A549 (cell line): ENCODE measurements at regions not wholly inside any gene's neighbourhood (a gene's known extent, or its start where the extent isn't known, plus 50 kb on each side); places are given as distances from the start of the nearest gene placed in this dataset.

Experiments
- CEBPB ChIP-seq, 2 experiments: fragments of >200 bp in 1 of 2; sonication (Bioruptor Twin) in 1 of 2; formaldehyde crosslinking in 1 of 2; IDR thresholded peaks; 2 replicates each; pipeline ENCODE4 v1.6.1; 2012 to 2016
- CHD4 ChIP-seq: fragments of 200-600 bp; sonication (generic); IDR thresholded peaks from 2 replicates; pipeline ENCODE4 v1.6.1; 2016; ENCODE audit warnings: antibody characterized with exemption, mild to moderate bottlenecking, borderline replicate concordance
- CTCF ChIP-seq: fragments of >200 bp; sonication (Bioruptor Twin); formaldehyde crosslinking; IDR thresholded peaks from 3 replicates; pipeline ENCODE4 v1.5.1; 2016
- ELK1 ChIP-seq: fragments of 150-350 bp; IDR thresholded peaks from 2 replicates; pipeline ENCODE4 v1.6.1; 2014; ENCODE audit warnings: low read depth, mild to moderate bottlenecking, low read length
- ESRRA ChIP-seq: fragments of 150-350 bp; IDR thresholded peaks from 2 replicates; pipeline ENCODE4 v1.6.1; 2014; ENCODE audit warnings: mild to moderate bottlenecking, low read length, borderline replicate concordance
- GATA3 ChIP-seq: IDR thresholded peaks from 2 replicates; pipeline ENCODE4 v1.6.1; 2012; ENCODE audit warnings: borderline replicate concordance
- POLR2A ChIP-seq: IDR thresholded peaks from 2 replicates; pipeline ENCODE4 v1.6.1; 2012; ENCODE audit warnings: mild to moderate bottlenecking, low read length
- RAD21 ChIP-seq, 2 experiments: fragments of >200 bp in 1 of 2; sonication (Bioruptor Twin) in 1 of 2; formaldehyde crosslinking in 1 of 2; IDR thresholded peaks in 1 of 2; conservative IDR thresholded peaks in 1 of 2; 2 replicates in 1 of 2; 3 replicates in 1 of 2; pipeline ENCODE4 v1.6.1; 2012 to 2018; ENCODE audit warnings: inconsistent platforms in 1 of 2
- RCOR1 ChIP-seq: fragments of 150-350 bp; IDR thresholded peaks from 2 replicates; pipeline ENCODE4 v1.6.1; 2014; ENCODE audit warnings: antibody characterized with exemption, low read length, low read depth
- REST ChIP-seq: fragments of 200-600 bp; sonication (generic); IDR thresholded peaks from 2 replicates; pipeline ENCODE4 v1.6.1; 2016; ENCODE audit warnings: antibody characterized with exemption, mild to moderate bottlenecking, moderate library complexity
- SREBF2 ChIP-seq: fragments of 450-650 bp; IDR thresholded peaks from 2 replicates; pipeline ENCODE4 v1.6.1; 2014; ENCODE audit warnings: mild to moderate bottlenecking, moderate library complexity
- ZSCAN20 ChIP-seq: fragments of 250-450 bp; sonication (Bioruptor Pico); IDR thresholded peaks from 2 replicates; pipeline ENCODE4 v1.8.0; 2022; ENCODE audit warnings: mild to moderate bottlenecking, moderate library complexity

GRCh38 chr9:104981543-104982129 lies 53.7 kb upstream of the ABCA1 start:
- TF ChIP-seq CHD4 (no peak), CTCF (no peak), ZSCAN20 (no peak), POLR2A (no peak), SREBF2 (no peak), RCOR1 (no peak), CEBPB (IDR thresholded peaks at IDR 0.05) (no peak), RAD21 (conservative IDR thresholded peaks at IDR 0.05 in 1 of 2, IDR thresholded peaks at IDR 0.05 in 1 of 2) (no peak), ESRRA (no peak), ELK1 (no peak), GATA3 (no peak), REST (no peak)
